Hematopoietic multipotent progenitor cell treated with erythropoietin and hydrocortisone succinate and interleukin-3 and kit ligand, for 8 days (in vitro differentiated cells): ENCODE measurements at regions not wholly inside any gene's neighbourhood (a gene's known extent, or its start where the extent isn't known, plus 50 kb on each side); places are given as distances from the start of the nearest gene placed in this dataset.
"Not testable (repeated sequence)": the region's sequence is repeated elsewhere in the genome, so short reads cannot be mapped to it uniquely, and the experiment has no call there.

Experiments
- DNase-seq: peaks from one replicate; pipeline ENCODE4 v3.0.0-alpha.2; 2015

DNA sequence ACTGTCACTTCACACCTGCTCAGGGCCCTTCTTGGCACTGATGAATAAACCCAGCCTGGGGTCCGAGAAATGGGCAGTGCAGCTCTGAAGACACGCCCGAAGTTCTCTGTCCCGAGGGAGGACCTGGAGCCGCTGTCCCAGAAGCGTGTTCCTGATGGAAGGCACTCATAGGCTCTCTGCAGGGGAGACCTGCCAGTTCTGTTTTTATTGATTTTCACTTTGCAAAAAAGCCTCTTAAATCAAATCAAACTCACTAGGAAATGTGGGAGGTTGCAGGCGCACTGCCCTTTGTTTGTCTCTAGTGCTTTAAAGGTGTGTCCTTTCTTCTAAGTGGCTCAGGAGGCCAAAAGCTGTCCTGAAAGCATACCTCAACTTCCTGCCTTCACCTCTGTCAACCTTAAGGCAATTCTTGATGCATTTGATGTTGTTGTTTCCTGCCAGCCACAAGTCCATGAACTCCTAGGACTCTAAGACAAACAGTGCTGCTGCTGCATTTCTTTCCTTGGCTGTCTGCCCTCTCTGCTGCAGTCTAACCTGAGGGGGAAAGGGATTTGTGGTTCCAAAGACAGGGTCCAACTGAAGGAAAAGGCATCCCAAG, 663.2 kb downstream of the UQCRFS1 start:
- DNase-seq, result no peak

DNA sequence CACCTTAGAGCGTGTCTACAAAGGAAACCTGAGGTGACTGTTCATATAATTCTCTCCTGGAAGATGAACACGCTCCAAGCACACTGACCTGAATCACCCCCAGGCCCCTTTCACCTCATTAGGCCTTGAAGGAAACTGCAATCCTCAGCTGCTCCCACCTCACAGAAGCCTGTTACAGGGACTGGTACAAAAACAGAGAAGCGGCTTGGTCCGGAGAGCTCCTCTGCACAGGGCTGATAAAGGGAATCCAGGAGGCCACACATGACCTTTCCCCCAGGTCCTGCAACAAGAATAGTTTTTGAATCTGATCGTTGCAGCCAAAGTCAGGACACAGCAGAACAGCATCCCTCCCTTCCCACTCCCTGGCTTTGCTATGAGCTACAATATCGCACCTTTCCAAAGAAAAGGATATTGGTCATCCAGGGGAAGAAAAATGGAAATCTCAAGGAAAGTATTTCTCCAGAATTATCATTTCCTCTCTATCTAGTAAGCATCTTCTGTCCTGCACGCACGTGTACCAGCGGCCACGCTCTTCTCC, 666.7 kb downstream of the UQCRFS1 start:
- DNase-seq, result no peak

DNA sequence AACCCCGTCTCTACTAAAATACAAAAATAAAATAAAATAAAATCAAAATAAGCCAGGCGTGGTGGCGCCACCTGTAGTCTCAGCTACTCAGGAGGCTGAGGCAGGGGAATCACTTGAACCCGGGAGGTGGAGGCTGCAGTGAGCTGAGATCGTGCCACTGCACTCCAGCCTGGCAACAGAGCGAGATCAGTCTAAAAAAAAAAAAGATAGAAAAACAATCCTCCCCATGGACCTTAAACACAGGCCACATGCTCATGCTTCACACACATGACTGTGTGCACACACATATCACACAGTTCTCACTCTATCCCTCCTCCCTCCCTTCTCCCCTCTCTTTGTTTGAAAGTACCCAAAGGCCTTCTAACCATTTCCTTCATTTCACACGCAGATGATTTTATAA, 667.6 kb downstream of the UQCRFS1 start:
- not testable (repeated sequence) for DNase-seq

DNA sequence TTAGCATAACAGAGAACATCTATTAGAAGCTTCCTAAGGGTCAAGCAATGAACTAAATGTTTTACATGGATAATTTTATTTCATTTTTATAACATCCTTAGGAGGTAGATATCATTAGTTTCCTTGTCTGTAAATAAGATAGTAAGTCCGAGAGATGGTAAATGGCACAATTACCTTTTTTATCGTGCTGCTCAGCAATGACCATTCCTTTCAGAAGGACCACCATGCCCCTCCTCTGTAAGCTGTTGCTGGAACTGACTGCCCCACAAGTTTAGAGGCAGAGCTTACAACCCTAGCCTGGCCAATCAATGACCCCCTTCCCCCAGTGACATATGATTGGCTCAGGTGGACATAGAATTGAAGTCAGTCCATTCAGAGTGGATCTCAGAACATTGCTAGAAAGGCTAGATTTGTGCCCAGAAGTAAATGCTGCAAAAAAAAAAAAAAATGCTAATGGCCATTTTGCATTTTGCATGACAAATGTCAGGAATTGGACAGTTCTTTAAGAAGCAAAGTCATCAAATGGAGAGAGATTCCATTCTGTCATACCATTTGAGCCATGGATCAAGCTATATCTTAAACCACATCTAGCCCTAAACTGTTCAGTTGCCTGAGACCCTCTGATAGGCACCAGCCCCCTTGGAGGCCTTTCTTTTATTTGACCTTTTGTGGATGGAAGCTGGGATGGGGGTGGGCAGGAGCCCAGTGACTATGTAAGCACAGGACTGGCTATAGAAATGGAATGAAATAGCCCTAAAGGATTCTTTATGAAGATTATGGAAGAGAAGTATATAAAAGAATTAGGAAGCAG, 668.3 kb downstream of the UQCRFS1 start:
- no peak for DNase-seq

DNA sequence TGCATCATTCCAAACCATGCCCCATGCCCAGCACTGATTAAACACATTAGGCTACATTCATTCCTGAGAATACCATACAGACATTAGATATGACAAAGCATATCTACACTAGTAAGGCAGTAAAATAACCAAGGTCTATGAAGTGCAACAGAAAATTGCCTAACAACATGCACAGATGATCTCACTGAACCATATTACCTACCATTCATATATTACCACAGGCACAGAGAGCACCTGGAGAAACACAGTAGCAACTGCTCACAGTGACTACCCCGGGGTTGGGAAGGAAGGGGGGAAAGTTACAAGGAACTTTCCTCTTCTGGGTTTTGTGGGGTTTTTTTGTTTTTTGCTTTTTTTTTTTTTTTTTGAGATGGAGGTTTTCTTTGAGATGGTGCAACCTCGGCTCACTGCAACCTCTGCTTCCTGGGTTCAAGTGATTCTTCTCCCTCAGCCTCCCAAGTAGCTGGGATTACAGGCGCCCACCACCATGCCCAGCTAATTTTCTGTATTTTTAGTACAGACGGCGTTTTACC, 669.6 kb downstream of the UQCRFS1 start:
- DNase-seq, result no peak

DNA sequence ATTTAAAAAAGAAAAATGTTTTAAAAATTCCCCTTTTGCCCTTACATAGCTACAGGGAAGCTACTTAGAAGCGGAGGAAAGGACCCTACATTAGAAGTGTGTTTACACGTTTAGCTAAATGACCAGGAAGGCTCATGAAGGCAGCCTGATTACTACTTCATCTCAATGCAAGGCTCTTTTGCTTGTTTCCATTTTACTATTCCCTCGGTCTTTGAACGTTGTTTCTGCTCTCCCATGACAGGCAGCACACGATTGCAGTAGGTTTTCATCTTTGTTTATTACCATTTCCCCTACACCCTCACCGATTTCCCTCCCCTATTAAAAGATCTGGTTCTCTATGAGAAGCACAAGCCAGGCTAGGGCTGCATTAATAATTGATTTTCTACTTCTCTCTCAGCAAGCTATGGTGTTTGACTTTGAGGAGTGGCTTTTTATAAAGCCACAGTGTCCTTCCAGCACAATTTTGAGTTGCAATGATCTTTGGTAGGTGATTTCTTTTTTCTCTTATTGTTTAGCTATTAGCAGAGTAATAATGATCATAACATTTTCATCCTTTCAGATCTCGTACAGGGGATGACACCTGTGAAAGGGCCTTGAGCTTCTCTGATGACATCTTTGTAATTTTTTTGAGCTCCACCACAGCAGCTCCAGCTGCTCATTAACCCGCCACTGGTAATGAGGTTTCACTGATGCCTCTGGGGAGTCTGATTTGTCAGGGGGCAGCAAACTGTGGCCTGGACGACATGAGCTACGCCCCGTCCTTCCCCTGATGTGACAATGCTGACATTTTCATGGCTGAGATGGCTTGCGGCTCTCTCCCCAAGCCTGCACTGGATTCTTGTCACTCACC, 670.3 kb downstream of the UQCRFS1 start:
- no peak for DNase-seq

DNA sequence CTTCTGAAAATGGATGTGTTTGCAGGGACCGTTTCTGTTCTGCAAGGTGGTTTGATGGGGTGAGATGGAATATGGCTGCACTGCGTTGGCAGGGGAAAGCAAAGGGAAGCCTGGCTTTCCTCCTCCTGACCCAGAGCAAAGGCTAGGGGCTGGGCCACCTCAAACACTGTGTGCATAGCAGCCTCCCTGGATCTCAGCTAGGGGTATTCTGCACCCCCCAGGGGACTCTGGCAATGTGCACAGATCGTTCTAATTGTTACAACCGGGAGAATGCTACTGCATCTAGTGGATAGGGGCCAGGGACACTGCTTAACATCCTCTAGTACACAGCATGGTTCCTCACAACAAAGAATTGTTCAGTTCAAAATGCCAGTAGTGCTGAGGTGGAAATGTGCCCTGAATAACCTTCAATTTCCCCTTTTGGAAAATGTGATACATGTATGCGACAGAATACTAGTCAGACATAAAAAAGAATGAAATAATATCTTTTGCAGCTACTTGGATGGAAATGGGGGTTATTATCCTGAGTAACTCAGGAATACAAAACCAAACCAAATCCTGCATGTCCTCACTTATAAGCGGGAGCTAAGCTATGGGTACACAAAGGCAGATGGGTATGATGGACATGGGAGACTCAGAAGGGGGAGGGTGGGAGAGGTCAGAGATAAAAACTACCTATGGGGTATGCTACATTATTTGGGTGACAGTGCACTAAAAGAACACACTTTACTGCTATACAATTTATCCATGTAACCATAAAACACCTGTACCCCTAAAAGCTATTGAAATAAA, 671.2 kb downstream of the UQCRFS1 start:
- no peak for DNase-seq

DNA sequence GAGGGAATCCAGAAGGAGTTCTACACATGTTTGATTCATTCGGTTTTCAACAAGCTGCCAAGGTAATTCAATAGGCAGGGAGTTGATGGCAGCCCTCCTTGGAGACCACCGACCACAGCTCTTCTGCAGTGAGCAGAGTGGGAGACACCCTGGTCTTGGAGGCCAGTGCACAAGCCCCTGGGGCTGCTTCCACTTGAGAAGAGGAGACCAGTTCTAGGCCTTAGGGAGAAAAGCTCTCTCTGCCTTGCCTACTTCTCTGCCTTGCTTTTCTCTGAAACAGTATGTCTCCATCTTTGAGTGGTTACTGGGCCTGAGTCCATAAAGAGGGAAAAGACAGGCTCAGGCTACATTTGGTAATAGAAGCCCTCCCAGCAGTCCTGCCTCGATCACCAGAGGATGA, 671.9 kb downstream of the UQCRFS1 start:
- DNase-seq, result no peak

DNA sequence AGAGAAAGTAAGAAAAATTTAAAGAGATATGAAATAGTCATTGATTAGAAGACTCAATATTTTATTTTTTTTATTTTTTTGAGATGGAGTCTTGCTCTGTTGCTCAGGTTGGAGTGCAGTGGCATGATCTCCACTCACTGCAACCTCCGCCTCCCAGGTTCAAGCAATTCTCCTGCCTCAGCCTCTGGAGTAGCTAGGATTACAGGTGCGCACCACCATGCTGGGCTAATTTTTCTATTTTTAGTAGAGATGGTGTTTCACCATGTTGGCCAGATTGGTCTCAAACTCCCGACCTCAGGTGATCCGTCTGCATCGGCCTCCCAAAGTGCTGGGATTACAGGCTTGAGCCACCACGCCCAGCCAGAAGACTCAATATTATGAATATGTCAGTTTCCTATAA, 672.6 kb downstream of the UQCRFS1 start:
- DNase-seq, result not testable (repeated sequence)

DNA sequence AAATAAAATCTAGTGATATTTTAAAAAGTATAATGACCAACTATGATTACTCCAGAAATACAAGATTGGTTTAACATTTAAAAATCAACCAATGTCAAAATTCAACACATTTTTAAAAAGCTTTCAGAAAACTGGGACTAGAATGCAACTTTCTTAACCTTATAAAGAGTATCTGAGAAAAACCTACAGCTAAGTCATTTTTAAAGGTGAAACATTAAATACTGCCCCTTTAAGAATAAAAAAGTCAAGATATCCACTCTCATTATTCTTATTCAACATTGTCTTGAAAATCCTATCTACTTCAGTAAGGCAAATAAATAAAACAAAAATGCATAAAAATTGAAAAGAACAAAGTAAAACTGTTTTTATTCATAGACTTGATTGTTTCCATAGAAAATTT, 673.2 kb downstream of the UQCRFS1 start:
- no peak for DNase-seq

DNA sequence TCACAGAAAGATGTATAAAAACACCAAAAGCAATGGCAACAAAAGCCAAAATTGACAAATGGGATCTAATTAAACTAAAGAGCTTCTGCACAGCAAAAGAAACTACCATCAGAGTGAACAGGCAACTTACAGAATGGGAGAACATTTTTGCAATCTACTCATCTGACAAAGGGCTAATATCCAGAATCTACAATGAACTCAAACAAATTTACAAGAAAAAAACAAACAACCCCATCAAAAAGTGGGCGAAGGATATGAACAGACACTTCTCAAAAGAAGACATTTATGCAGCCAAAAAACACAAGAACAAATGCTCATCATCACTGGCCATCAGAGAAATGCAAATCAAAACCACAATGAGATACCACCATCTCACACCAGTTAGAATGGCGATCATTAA, 674.4 kb downstream of the UQCRFS1 start:
- not testable (repeated sequence) for DNase-seq

DNA sequence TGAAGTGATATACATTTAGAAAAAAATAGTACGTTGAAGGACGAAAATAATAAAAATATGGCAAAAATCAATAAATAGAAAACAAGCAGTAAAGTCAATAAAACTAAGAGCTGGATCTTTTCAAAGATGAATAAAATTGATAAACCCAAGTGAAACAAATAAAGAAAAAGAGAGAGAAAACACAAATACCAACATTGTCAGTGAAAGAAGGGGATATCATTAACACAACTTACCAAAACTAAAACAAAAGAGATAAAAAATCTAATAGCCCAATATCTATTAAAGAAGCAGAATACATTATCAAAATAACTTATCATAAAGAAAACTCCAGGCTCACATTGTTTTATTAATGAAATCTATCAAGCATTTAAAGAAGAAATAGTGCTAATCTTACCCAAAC, 675.1 kb downstream of the UQCRFS1 start:
- no peak for DNase-seq

DNA sequence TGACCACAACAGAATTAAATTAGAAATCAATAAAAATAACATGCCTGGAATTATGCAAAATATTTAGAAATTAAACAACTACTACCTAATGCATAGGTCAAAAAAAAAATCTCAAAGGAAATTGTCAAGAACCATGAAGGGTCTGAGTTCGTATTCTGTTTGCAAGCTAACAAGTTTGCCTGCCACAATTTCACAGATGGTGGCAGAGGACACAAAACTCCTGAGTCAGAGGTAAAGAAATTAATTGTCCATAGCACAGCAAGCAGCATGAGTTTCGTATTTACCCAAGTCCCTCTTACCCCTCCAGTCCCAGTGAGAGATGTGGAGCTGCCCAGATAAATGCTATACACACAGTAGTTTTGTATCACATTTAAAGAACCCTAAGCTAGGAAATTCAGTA, 675.9 kb downstream of the UQCRFS1 start:
- DNase-seq, result no peak

DNA sequence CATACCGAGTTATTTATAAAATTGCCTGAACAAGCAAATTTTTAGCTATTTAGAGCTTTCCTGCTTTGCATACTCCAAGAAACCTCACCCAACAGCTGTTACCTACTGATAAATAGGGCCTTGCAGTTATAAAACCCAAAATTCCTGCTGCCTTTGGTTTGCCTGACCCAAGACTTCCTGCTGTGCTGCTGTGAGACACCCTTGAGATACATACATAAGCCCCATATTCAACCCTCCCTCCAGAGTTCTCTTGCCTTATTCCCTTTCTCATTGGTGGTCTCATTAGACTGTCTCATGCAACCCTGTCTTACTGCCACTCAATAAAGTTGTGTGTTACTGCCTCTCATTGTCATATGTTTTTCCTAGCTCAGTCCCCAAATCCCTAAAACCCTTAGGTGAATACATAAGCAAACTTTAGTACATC, 677.6 kb downstream of the UQCRFS1 start:
- DNase-seq, result no peak

DNA sequence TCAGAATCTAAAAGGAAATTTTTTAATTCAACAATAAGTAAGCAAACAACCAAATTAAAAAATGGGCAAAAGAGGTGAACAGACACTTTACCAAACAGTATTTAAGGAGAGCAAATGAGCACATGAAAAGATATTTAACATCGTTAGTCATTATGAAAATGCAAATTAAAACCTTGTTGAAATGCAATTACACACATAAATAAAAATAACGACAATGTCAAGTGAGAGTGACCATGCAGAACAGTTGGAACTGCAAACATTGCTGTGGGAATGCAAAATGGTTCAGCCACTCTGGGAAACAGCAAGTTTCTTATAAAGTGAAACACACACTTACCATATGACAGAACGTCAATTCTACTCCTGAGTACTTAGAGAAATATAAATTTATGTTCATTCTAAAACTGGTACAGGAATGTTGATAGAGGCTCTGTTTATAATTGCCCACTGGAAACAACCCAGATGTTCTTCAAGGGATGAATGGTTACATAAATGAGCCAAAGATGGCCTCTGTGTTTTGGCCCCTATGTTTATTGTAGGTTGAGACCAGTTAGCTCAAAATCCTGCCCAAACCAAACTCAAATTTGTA, 678.1 kb downstream of the UQCRFS1 start:
- no peak for DNase-seq

DNA sequence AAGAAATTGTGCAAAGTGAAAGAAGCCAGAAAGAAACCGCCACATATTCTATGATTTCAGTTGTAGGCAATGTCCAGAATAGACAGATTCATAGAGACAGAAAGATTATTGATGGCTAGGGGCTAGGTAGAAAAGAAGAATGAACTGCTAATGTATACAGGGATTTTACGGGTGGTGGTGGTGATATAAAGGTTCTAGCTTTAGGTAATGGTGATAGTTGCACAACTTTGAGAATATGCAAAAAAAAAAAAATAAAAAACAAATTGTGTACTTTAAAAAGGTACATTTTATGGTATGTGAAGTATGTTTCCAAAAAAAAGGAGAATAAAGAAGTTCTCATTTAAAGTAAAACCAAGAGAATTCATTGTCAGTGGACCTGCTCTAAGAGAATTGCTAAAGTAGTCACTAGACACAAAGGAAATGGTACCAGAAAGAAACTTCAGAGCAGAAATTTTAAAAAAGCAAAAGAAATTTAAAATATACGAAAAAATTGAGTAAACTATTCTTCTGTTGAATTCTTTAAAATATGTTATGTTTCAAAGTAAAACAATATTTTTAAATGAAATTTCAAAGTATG, 680.1 kb downstream of the UQCRFS1 start:
- DNase-seq, result no peak

DNA sequence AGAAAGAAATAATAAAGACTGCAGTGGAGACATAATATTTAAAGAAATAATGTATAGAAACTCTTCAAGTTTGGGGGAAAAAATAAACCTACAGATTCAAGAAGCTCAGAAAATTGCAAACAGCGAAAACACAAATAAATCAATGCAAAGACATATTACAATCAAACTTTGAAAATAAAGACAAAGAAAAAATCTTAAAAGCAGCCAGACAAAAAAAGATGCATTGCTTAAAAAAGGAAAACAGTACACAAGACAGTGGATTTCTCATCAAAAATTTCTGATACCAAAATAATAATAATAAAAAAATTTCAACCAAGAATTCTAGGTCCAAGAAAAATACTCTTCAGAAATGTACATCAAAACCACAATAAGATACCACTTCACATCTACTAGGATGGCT, 681.0 kb downstream of the UQCRFS1 start:
- DNase-seq, result no peak

DNA sequence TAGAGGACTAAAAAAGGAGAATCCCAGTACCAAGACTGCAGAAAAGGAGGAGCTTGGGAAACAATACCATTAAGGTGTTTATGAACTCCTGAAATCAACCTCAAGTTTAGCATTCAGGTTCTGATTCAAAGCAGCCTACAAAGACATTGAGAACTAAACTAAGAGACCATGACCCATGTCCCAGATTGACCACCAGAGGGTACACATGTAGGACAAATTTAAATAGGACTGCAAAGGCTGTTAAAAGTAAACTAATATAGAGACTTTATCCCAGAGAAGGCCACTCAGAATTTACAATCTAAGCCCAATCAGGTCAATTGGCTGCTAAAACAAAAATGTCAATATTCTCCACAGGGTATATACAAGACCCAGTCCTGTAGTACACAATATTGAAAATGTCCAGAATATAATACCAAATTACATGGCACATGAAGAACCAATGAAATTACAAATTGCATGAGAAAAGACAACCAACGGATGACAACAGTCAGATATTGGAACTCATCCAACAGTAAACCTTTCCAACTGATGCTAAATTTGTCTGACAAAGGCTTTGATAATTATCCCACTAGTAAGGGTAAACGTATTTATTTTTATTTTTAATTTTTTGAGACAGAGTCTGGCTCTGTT, 682.4 kb downstream of the UQCRFS1 start:
- DNase-seq, result no peak

DNA sequence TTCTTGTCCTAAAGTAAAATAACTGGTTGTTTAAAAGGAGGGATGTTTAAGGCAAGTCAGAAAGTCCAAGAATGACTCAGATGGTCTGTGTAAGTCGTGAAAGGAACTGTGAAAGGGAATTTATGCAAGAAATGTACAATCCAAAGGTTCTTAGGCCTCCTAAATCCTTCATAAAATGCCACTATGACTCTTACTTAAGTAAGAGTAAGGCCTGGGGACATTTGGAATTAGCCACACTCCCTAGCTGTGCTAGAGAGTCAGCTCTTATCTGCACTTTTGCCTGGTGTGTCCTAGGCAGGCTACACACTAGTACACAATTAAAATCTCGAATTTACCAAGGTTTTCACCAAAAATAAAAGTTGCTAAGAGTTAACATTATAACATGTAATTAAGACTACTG, 686.9 kb downstream of the UQCRFS1 start:
- no peak for DNase-seq

DNA sequence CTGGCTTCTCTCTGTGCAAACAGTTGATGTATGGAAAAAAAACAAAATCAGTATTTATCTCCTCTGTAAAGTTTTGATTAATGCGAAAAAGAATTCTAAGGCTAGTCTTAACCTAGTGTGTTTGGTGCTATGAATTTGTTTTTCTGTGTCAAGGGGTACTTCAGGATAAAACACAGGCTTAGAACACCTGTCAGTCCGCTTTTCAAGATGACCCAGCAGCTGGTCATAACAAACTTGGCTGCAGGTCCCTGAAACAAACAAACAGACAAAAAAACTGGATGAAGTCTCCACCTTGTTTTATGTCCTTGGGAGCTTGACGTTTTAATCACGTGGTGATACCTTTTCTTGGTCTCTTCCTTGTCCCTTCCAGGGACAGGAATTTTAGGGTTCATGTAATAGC, 689.3 kb downstream of the UQCRFS1 start:
- DNase-seq, result no peak

DNA sequence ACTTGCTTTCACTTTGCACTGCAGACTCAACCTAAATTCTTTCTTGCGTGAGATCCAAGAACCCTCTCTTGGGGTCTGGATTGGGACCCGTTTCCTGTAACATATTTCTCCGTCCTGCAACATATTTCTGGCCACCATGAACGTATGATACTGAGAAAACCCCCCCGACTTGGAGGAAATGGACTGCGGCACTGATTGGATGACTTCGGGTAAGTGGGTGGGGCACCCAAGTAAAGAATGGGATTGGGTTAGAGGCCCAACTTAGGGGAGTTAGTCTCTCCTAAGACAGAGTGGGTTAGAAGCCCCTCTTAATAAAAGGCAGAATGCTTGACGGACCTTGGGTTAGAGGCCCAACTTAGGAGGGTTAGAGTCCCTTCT, 690.4 kb downstream of the UQCRFS1 start:
- no peak for DNase-seq
